ENCODE measurements at regions not wholly inside any gene's neighbourhood (a gene's known extent, or its start where the extent isn't known, plus 50 kb on each side); places are given as distances from the start of the nearest gene placed in this dataset.
"Not testable (repeated sequence)": the region's sequence is repeated elsewhere in the genome, so short reads cannot be mapped to it uniquely, and the experiment has no call there.

DNA sequence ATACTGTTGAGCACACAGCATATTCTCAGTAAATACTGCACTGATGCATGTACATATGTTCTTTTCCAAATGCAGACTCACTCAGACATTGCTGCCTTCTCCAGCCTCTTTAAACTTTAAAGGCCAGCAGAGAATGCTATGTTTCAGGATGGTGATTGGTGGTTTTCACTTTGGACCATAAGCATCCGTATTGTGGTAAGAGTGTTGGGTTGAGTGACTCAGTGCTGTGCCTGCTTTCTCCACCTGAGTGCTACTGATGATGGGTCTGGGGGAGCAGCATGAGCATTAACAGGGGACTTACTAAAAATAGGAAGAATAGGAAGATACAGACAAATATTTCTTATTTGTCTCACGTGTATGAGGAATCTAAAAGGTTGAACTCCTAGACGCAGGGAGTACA lies 56.3 kb upstream of the ZNF92 start:
- no peaks in the 10 kb centered on the region for H3K27me3 ChIP-seq (ENCODE audit: insufficient read depth, insufficient read length)
- H3K9ac ChIP-seq (ENCODE audit: insufficient read length, low read depth), result no peak overlapping the region
- no peaks in the 10 kb centered on the region for H3K9me3 ChIP-seq (ENCODE audit: insufficient read depth, low read length)
- no peaks in the 10 kb centered on the region for H3K4me1 ChIP-seq (ENCODE audit: insufficient read depth, insufficient read length)
- no peak for DNase-seq (ENCODE audit: low read depth, low spot score)
- TF ChIP-seq ZNF274 (IDR thresholded peaks at IDR 0.05; ENCODE audit: low read depth, low read length) (no peak), SUZ12 (IDR thresholded peaks at IDR 0.05; ENCODE audit: extremely low read depth, insufficient read depth, insufficient read length) (no peak), YY1 (IDR thresholded peaks at IDR 0.05; ENCODE audit: insufficient read depth, insufficient read length) (no peak)
- H3K4me3 ChIP-seq (ENCODE audit: insufficient read length, low read depth), result no peak overlapping the region
- peaks cover 9% of the 10 kb centered on the region for H3K36me3 ChIP-seq (ENCODE audit: insufficient read depth, insufficient read length, low read length)

DNA sequence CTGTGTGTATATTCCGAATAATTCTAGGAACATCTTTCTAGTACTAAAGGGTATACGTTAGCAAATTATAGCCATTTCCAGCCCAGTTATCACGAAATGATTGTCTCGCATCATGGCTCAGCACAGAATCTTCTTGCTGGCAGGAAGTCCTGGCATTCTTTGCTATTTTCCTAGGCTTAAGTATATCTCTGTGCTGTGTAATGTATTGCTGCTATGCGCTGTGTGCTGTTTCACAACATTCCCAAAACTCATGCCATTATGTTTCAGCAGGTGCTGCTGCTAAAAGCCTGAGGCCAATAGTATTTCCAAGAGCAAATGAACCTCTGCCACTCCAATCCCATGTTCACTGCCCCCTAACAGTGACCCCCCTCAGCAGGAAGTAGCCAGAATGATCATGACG lies 62.9 kb upstream of the ZNF92 start:
- Histone ChIP-seq H3K4me1 (ENCODE audit: insufficient read depth, insufficient read length) (no peaks in the 10 kb centered on the region), H3K27me3 (ENCODE audit: insufficient read depth, insufficient read length) (no peaks in the 10 kb centered on the region), H3K36me3 (ENCODE audit: insufficient read depth, insufficient read length, low read length) (peaks cover 21% of the 10 kb centered on the region), H3K9ac (ENCODE audit: insufficient read length, low read depth) (no peak overlapping the region), H3K4me3 (ENCODE audit: insufficient read length, low read depth) (no peak overlapping the region), H3K9me3 (ENCODE audit: insufficient read depth, low read length) (no peaks in the 10 kb centered on the region)
- TF ChIP-seq SUZ12 (IDR thresholded peaks at IDR 0.05; ENCODE audit: extremely low read depth, insufficient read depth, insufficient read length), result no peak
- no peak for TF ChIP-seq ZNF274 (IDR thresholded peaks at IDR 0.05; ENCODE audit: low read depth, low read length)
- no peak for TF ChIP-seq YY1 (IDR thresholded peaks at IDR 0.05; ENCODE audit: insufficient read depth, insufficient read length)
- DNase-seq (ENCODE audit: low read depth, low spot score), result no peak

GRCh38 chr7:65308300-65308678 lies 65.4 kb upstream of the ZNF92 start:
- DNase-seq (ENCODE audit: low read depth, low spot score), result no peak
- Histone ChIP-seq H3K4me3 (ENCODE audit: insufficient read length, low read depth) (no peak overlapping the region), H3K4me1 (ENCODE audit: insufficient read depth, insufficient read length) (no peaks in the 10 kb centered on the region), H3K36me3 (ENCODE audit: insufficient read depth, insufficient read length, low read length) (peaks cover 13% of the 10 kb centered on the region), H3K27me3 (ENCODE audit: insufficient read depth, insufficient read length) (no peaks in the 10 kb centered on the region), H3K9ac (ENCODE audit: insufficient read length, low read depth) (no peak overlapping the region), H3K9me3 (ENCODE audit: insufficient read depth, low read length) (no peaks in the 10 kb centered on the region)
- TF ChIP-seq YY1 (IDR thresholded peaks at IDR 0.05; ENCODE audit: insufficient read depth, insufficient read length) (no peak), ZNF274 (IDR thresholded peaks at IDR 0.05; ENCODE audit: low read depth, low read length) (no peak), SUZ12 (IDR thresholded peaks at IDR 0.05; ENCODE audit: extremely low read depth, insufficient read depth, insufficient read length) (no peak)

DNA sequence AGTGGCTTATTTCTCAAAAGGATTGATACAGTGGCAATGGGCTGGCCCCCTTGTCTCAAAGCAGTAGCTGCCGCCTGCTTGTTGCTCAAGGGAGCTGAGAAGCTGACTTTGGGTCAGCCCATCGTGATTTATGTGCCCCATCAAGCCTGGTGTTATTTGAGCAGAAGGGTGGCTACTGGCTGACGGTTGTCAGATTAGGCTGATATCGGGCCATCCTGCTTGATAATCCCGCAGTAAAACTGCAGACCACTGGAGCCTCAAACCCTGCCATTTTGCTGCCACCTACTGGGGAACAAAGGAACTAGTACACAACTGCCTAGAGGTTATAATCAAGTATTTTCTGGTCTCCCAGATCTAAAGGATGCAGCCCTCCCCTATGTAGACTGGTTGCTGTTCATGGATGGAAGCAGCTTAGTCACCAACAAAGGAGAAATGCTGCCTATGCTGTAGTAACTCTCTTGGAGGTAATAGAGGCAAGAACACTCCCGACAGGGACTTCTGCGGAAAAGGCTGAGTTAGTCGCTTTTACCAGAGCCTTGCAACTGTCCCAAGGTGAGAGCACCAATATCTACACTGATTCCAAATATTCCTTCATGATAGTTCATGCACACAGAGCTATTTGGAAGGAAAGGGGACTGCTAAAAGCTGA lies 65.9 kb upstream of the ZNF92 start:
- Histone ChIP-seq H3K36me3 (ENCODE audit: insufficient read depth, insufficient read length, low read length) (peaks cover 13% of the 10 kb centered on the region), H3K9ac (ENCODE audit: insufficient read length, low read depth) (no peak overlapping the region), H3K4me1 (ENCODE audit: insufficient read depth, insufficient read length) (no peaks in the 10 kb centered on the region), H3K27me3 (ENCODE audit: insufficient read depth, insufficient read length) (no peaks in the 10 kb centered on the region), H3K9me3 (ENCODE audit: insufficient read depth, low read length) (no peaks in the 10 kb centered on the region), H3K4me3 (ENCODE audit: insufficient read length, low read depth) (no peak overlapping the region)
- peak; percentile 82 for DNase-seq (ENCODE audit: low read depth, low spot score)
- no peak for TF ChIP-seq YY1 (IDR thresholded peaks at IDR 0.05; ENCODE audit: insufficient read depth, insufficient read length)

- Histone ChIP-seq H3K4me1 (ENCODE audit: insufficient read depth, insufficient read length) (no peaks in the 10 kb centered on the region), H3K36me3 (ENCODE audit: insufficient read depth, insufficient read length, low read length) (peaks cover under 1% of the 10 kb centered on the region), H3K4me3 (ENCODE audit: insufficient read length, low read depth) (no peak overlapping the region), H3K27me3 (ENCODE audit: insufficient read depth, insufficient read length) (no peaks in the 10 kb centered on the region), H3K9me3 (ENCODE audit: insufficient read depth, low read length) (no peaks in the 10 kb centered on the region), H3K9ac (ENCODE audit: insufficient read length, low read depth) (no peak overlapping the region)
- no peak for TF ChIP-seq SUZ12 (IDR thresholded peaks at IDR 0.05; ENCODE audit: extremely low read depth, insufficient read depth, insufficient read length)
- no peak for TF ChIP-seq YY1 (IDR thresholded peaks at IDR 0.05; ENCODE audit: insufficient read depth, insufficient read length)
- TF ChIP-seq ZNF274 (IDR thresholded peaks at IDR 0.05; ENCODE audit: low read depth, low read length), result no peak
- DNase-seq (ENCODE audit: low read depth, low spot score), result no peak
Observed at GRCh38 chr7:65304175-65304574, 69.5 kb upstream of the ZNF92 start.

DNA sequence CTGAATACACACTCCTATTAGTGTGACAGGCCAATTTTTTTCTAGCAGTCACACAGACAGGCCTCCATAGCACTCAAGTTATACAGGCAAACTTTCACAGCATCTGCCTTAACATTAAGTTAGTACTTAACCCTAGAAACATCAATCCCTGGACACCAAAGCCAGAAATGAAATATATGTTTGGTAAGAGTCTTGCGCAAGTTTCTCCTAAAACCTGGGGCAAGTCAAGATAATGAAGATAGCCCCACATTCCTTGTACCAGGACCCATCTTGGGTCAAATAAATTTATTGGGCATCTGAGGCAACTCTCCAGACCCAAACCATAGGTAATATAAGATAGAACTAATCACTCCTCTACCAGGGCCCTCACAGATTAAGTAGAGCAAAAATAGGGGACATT lies 70.8 kb upstream of the ZNF92 start:
- Histone ChIP-seq H3K27me3 (ENCODE audit: insufficient read depth, insufficient read length) (no peaks in the 10 kb centered on the region), H3K36me3 (ENCODE audit: insufficient read depth, insufficient read length, low read length) (no peaks in the 10 kb centered on the region), H3K9me3 (ENCODE audit: insufficient read depth, low read length) (no peaks in the 10 kb centered on the region), H3K9ac (ENCODE audit: insufficient read length, low read depth) (no peak overlapping the region), H3K4me1 (ENCODE audit: insufficient read depth, insufficient read length) (no peaks in the 10 kb centered on the region), H3K4me3 (ENCODE audit: insufficient read length, low read depth) (no peak overlapping the region)
- no peak for DNase-seq (ENCODE audit: low read depth, low spot score)
- no peak for TF ChIP-seq YY1 (IDR thresholded peaks at IDR 0.05; ENCODE audit: insufficient read depth, insufficient read length)

DNA sequence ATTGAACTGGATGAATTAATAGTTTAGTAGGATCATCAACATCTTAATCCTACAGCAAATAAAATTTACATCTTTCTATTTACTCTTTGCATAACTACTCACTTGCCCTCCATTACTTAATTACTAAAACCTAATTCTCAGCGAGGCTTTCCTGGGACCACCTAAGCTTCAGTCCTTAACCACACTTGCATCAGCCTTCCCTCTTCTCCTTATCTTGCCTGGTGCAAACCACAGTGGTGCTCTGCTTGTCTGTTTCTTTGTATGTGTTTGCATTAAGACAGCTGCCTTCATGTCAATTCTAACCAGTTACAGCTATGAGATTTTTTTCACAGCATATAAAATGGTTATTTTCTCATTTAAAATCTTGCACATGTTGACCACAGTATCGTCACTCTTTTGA lies 72.6 kb upstream of the ZNF92 start:
- H3K27me3 ChIP-seq (ENCODE audit: insufficient read depth, insufficient read length), result no peaks in the 10 kb centered on the region
- H3K4me3 ChIP-seq (ENCODE audit: insufficient read length, low read depth), result no peak overlapping the region
- no peaks in the 10 kb centered on the region for H3K4me1 ChIP-seq (ENCODE audit: insufficient read depth, insufficient read length)
- H3K36me3 ChIP-seq (ENCODE audit: insufficient read depth, insufficient read length, low read length), result no peaks in the 10 kb centered on the region
- H3K9ac ChIP-seq (ENCODE audit: insufficient read length, low read depth), result no peak overlapping the region
- TF ChIP-seq YY1 (IDR thresholded peaks at IDR 0.05; ENCODE audit: insufficient read depth, insufficient read length) (no peak), SUZ12 (IDR thresholded peaks at IDR 0.05; ENCODE audit: extremely low read depth, insufficient read depth, insufficient read length) (no peak), ZNF274 (IDR thresholded peaks at IDR 0.05; ENCODE audit: low read depth, low read length) (no peak)
- DNase-seq (ENCODE audit: low read depth, low spot score), result no peak
- no peaks in the 10 kb centered on the region for H3K9me3 ChIP-seq (ENCODE audit: insufficient read depth, low read length)

GRCh38 chr7:65295409-65295808 lies 78.2 kb upstream of the ZNF92 start:
- Histone ChIP-seq H3K27me3 (ENCODE audit: insufficient read depth, insufficient read length) (no peaks in the 10 kb centered on the region), H3K4me1 (ENCODE audit: insufficient read depth, insufficient read length) (no peaks in the 10 kb centered on the region), H3K36me3 (ENCODE audit: insufficient read depth, insufficient read length, low read length) (no peaks in the 10 kb centered on the region), H3K4me3 (ENCODE audit: insufficient read length, low read depth) (no peak overlapping the region), H3K9me3 (ENCODE audit: insufficient read depth, low read length) (no peaks in the 10 kb centered on the region), H3K9ac (ENCODE audit: insufficient read length, low read depth) (no peak overlapping the region)
- TF ChIP-seq YY1 (IDR thresholded peaks at IDR 0.05; ENCODE audit: insufficient read depth, insufficient read length) (no peak), ZNF274 (IDR thresholded peaks at IDR 0.05; ENCODE audit: low read depth, low read length) (no peak), SUZ12 (IDR thresholded peaks at IDR 0.05; ENCODE audit: extremely low read depth, insufficient read depth, insufficient read length) (no peak)
- DNase-seq (ENCODE audit: low read depth, low spot score), result no peak

DNA sequence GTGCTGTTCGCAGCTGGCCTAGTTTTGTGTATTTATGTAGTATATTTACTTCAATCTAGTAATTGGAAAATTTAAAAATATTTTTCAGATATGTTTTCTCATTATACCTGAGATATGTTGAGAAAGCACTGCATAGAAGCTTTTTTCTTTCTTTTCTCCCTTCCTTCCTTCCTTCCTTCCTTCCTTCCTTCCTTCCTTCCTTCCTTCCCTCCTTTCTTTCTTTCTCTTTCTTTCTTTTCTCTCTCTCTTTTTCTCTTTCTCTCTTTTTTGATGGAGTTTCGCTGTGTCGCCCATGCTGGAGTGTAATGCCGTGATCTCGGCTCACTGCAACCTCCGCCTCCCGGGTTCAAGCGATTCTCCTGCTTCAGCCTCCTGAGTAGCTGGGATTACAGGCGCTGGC lies 83.3 kb upstream of the ZNF92 start:
- H3K36me3 ChIP-seq (ENCODE audit: insufficient read depth, insufficient read length, low read length), result not testable (repeated sequence)

More for the DNA sequence above, 83.3 kb upstream of the ZNF92 start:
- H3K9ac ChIP-seq (ENCODE audit: insufficient read length, low read depth); DNase-seq (ENCODE audit: low read depth, low spot score); H3K4me1 ChIP-seq (ENCODE audit: insufficient read depth, insufficient read length); H3K4me3 ChIP-seq (ENCODE audit: insufficient read length, low read depth); H3K9me3 ChIP-seq (ENCODE audit: insufficient read depth, low read length); H3K27me3 ChIP-seq (ENCODE audit: insufficient read depth, insufficient read length): not testable (repeated sequence)
